ENCODE measurements at regions not wholly inside any gene's neighbourhood (a gene's known extent, or its start where the extent isn't known, plus 50 kb on each side); places are given as distances from the start of the nearest gene placed in this dataset.

DNA sequence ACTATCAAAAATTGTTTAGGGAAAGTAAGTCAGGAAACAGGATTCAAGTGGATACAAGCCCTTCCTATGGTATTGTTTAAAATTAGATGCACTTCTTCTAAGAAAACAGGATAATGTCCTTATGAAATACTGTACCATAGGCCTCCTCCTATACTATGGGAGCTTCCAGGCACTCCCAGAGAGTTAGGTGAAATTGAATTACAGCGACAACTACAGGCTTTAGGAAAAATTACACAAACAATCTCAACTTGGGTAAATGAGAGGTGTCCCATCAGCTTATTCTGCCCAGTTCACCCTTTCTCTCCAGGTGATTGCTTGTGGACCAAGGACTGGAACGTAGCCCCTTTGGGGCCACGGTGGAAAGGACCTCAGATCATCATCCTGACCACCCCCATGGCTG is 528.7 kb upstream of the TSPY4 start:
- H3K4me2 ChIP-seq (ENCODE audit: insufficient read depth, low read length) = no peak overlapping the region
- H3K9me3 ChIP-seq (replicated peaks; ENCODE audit: control insufficient read depth, insufficient read depth, low read length) = no peaks in the 10 kb centered on the region
- no peak overlapping the region for H3K27ac ChIP-seq (ENCODE audit: insufficient read depth, low read depth, low read length)
- no peaks in the 10 kb centered on the region for H3K4me1 ChIP-seq (ENCODE audit: control insufficient read depth, extremely low read depth, insufficient read depth, low read length)
- no peaks in the 10 kb centered on the region for H3K36me3 ChIP-seq (ENCODE audit: control insufficient read depth in 2 of 2, extremely low read depth in 1 of 2, insufficient read depth in 2 of 2, low read length in 2 of 2)
- no peak for TF ChIP-seq POLR2AphosphoS5 (IDR thresholded peaks at IDR 0.05; ENCODE audit: insufficient read depth, low read depth, low read length)
- TF ChIP-seq JUN (IDR thresholded peaks at IDR 0.05; ENCODE audit: borderline replicate concordance, insufficient read depth, insufficient read length, low read depth) = no peak
- no peak for TF ChIP-seq POLR2A (IDR thresholded peaks at IDR 0.05; ENCODE audit: low read depth, low read length)
- no peak for TF ChIP-seq FOS (IDR thresholded peaks at IDR 0.05; ENCODE audit: borderline replicate concordance, insufficient read depth, low read length)
- TF ChIP-seq CTCF (IDR thresholded peaks at IDR 0.05; ENCODE audit: extremely low read depth in 1 of 2, insufficient read depth in 1 of 2, low read depth in 1 of 2, low read length in 2 of 2) = no peak
- no peak for TF ChIP-seq GATA2 (IDR thresholded peaks at IDR 0.05; ENCODE audit: insufficient read depth, insufficient read length, low read depth, low read length)
- no peak for TF ChIP-seq MYC (IDR thresholded peaks at IDR 0.05; ENCODE audit: low read depth, low read length)
- no peak for TF ChIP-seq EZH2 (IDR thresholded peaks at IDR 0.05; ENCODE audit: borderline replicate concordance, low read depth, low read length, severe bottlenecking)
- no peak for TF ChIP-seq MAX (IDR thresholded peaks at IDR 0.05; ENCODE audit: insufficient read depth, insufficient read length)
- no peaks in the 10 kb centered on the region for H3K9me1 ChIP-seq (replicated peaks; ENCODE audit: control insufficient read depth, extremely low read depth, insufficient read depth, low read length)
- H3K9ac ChIP-seq (replicated peaks; ENCODE audit: extremely low read depth, insufficient read depth, low read length) = no peak overlapping the region
- dilution Hi-C loops (cut with MboI; ENCODE audit: extremely low pct_ligation_motif_present, low sequenced_read_pairs) = no loop called here
- BruUV-seq (replicated peaks) = no TSS peak
- DNase-seq (ENCODE audit: low read depth, low spot score) = no peak
- POLR2A ChIA-PET = no interaction called here
- H3K79me2 ChIP-seq (ENCODE audit: control insufficient read depth, insufficient read depth, low read length) = no peaks in the 10 kb centered on the region
- H4K20me1 ChIP-seq (replicated peaks; ENCODE audit: control insufficient read depth, extremely low read depth, insufficient read depth, low read length) = no peaks in the 10 kb centered on the region
- no peak overlapping the region for H2AFZ ChIP-seq (ENCODE audit: low read depth, low read length)
- H3K27me3 ChIP-seq (ENCODE audit: control insufficient read depth in 2 of 2, insufficient read depth in 2 of 2, low read length in 2 of 2) = no peaks in the 10 kb centered on the region
- no peak for FAIRE-seq
- no peak overlapping the region for H3K4me3 ChIP-seq (replicated peaks in 1 of 3; ENCODE audit: insufficient read depth in 1 of 3, low read depth in 1 of 3, low read length in 3 of 3)
- CTCF ChIA-PET = no interaction called here
- intact Hi-C loops (cut with micrococcal nuclease) = no loop called here

All from endothelial cell of umbilical vein (primary cell).